SK-N-SH (cell line): ENCODE measurements at regions not wholly inside any gene's neighbourhood (a gene's known extent, or its start where the extent isn't known, plus 50 kb on each side); places are given as distances from the start of the nearest gene placed in this dataset.

Experiments
- EZH2phosphoT487 ChIP-seq: fragments of 200-600 bp; sonication (generic); IDR thresholded peaks from 2 replicates; pipeline ENCODE4 v1.6.1; 2017; ENCODE audit warnings: low read depth, mixed run types, mild to moderate bottlenecking, antibody characterized with exemption, moderate library complexity, borderline replicate concordance
- FOXM1 ChIP-seq: IDR thresholded peaks from 2 replicates; pipeline ENCODE4 v1.4.0; 2012; ENCODE audit warnings: low read depth, mild to moderate bottlenecking
- MEF2A ChIP-seq: IDR thresholded peaks from 2 replicates; pipeline ENCODE4 v1.4.0; 2012; ENCODE audit warnings: low read depth, borderline replicate concordance
- NRF1 ChIP-seq: IDR thresholded peaks from 2 replicates; pipeline ENCODE4 v1.6.1; 2012; ENCODE audit warnings: low read depth, mild to moderate bottlenecking, low read length
- POLR2AphosphoS5 ChIP-seq: IDR thresholded peaks from 2 replicates; pipeline ENCODE4 v1.6.1; 2012; ENCODE audit warnings: low read depth, low read length
- RAD21 ChIP-seq: IDR thresholded peaks from 2 replicates; pipeline ENCODE4 v1.6.1; 2012; ENCODE audit warnings: mild to moderate bottlenecking, low read length
- RFX5 ChIP-seq: IDR thresholded peaks from 2 replicates; pipeline ENCODE4 v1.6.1; 2012; ENCODE audit warnings: mild to moderate bottlenecking, improper control_type of control experiment, low read length
- TF ChIP-seq, protein P1 (sequence below): IDR thresholded peaks from 2 replicates; pipeline ENCODE4; 2012
- TF ChIP-seq, protein P2 (sequence below): fragments of 200-600 bp; sonication (generic); IDR thresholded peaks from 2 replicates; pipeline ENCODE4 v1.6.1; 2017; ENCODE audit warnings: antibody characterized with exemption, mild to moderate bottlenecking, moderate library complexity
- TF ChIP-seq, protein P3 (sequence below): IDR thresholded peaks from 2 replicates; pipeline ENCODE4 v1.4.0; 2012; ENCODE audit warnings: low read depth, borderline replicate concordance

DNA sequence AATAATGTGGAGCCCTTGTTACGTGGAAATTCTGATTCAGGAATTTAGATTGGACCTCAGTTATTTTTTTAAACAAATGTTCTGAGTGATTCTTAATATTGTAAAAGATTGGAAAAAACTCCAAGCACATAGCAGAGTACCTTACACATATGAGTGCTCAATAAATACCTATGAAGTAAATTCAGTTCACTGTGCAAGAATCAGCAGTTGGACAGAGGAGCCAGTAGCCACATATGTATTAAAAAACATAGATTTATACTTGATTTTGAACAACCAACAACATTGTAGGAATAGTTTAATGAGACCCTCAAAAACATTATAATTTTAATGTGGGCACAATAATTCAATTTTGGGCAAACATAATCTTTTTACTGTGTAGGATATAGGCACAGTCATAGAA is 109.3 kb upstream of the B3GAT2 start:
- TF ChIP-seq, protein P1, sequence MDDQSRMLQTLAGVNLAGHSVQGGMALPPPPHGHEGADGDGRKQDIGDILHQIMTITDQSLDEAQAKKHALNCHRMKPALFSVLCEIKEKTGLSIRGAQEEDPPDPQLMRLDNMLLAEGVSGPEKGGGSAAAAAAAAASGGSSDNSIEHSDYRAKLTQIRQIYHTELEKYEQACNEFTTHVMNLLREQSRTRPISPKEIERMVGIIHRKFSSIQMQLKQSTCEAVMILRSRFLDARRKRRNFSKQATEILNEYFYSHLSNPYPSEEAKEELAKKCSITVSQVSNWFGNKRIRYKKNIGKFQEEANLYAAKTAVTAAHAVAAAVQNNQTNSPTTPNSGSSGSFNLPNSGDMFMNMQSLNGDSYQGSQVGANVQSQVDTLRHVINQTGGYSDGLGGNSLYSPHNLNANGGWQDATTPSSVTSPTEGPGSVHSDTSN, result no peak
- TF ChIP-seq, protein P2, sequence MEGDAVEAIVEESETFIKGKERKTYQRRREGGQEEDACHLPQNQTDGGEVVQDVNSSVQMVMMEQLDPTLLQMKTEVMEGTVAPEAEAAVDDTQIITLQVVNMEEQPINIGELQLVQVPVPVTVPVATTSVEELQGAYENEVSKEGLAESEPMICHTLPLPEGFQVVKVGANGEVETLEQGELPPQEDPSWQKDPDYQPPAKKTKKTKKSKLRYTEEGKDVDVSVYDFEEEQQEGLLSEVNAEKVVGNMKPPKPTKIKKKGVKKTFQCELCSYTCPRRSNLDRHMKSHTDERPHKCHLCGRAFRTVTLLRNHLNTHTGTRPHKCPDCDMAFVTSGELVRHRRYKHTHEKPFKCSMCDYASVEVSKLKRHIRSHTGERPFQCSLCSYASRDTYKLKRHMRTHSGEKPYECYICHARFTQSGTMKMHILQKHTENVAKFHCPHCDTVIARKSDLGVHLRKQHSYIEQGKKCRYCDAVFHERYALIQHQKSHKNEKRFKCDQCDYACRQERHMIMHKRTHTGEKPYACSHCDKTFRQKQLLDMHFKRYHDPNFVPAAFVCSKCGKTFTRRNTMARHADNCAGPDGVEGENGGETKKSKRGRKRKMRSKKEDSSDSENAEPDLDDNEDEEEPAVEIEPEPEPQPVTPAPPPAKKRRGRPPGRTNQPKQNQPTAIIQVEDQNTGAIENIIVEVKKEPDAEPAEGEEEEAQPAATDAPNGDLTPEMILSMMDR, result no peak
- TF ChIP-seq RFX5 (no peak), RAD21 (no peak), POLR2AphosphoS5 (no peak), EZH2phosphoT487 (no peak), NRF1 (no peak), FOXM1 (no peak), MEF2A (no peak)
- TF ChIP-seq, protein P3, sequence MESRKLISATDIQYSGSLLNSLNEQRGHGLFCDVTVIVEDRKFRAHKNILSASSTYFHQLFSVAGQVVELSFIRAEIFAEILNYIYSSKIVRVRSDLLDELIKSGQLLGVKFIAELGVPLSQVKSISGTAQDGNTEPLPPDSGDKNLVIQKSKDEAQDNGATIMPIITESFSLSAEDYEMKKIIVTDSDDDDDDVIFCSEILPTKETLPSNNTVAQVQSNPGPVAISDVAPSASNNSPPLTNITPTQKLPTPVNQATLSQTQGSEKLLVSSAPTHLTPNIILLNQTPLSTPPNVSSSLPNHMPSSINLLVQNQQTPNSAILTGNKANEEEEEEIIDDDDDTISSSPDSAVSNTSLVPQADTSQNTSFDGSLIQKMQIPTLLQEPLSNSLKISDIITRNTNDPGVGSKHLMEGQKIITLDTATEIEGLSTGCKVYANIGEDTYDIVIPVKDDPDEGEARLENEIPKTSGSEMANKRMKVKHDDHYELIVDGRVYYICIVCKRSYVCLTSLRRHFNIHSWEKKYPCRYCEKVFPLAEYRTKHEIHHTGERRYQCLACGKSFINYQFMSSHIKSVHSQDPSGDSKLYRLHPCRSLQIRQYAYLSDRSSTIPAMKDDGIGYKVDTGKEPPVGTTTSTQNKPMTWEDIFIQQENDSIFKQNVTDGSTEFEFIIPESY, result no peak
